NOMO-1 (cell line): ENCODE measurements at regions not wholly inside any gene's neighbourhood (a gene's known extent, or its start where the extent isn't known, plus 50 kb on each side); places are given as distances from the start of the nearest gene placed in this dataset.

Source experiments
- DNase-seq, 2 experiments: peaks; one replicate each; lab custom pipeline; 2025; ENCODE audit not compliant: unreplicated experiment in 2 of 2; lab: John Stamatoyannopoulos, UW

DNA sequence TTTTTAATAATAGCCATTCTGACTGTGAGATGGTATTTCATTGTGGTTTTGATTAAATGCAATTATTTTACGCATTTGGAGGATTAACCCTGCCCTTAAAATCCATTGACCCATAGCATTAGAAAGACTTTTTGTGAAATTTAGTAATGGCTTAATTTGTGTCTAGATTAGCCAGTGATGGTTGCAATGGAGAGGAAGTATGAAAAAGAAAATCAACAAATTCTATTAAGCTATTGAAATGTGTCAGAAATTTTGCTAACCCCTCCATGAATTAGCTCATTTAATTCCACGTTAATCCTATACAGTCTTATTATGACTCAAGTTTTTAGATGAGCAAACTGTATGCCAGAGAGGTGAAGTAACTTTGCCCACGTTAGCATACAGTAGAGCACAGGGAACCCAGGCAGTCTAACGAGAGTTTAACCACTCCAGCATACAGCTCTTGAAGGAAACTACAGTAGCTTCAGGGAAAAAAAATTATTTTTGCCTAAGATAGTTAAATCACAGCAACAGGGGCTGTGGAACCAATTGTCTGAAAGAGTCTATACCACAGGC is 158.2 kb upstream of the PPP2R2B start:
- no peak for DNase-seq

GRCh38 chr5:147037515-147038205 is 159.1 kb upstream of the PPP2R2B start:
- DNase-seq: no peak

GRCh38 chr5:147040856-147041255 is 162.3 kb upstream of the PPP2R2B start:
- no peak for DNase-seq

DNA sequence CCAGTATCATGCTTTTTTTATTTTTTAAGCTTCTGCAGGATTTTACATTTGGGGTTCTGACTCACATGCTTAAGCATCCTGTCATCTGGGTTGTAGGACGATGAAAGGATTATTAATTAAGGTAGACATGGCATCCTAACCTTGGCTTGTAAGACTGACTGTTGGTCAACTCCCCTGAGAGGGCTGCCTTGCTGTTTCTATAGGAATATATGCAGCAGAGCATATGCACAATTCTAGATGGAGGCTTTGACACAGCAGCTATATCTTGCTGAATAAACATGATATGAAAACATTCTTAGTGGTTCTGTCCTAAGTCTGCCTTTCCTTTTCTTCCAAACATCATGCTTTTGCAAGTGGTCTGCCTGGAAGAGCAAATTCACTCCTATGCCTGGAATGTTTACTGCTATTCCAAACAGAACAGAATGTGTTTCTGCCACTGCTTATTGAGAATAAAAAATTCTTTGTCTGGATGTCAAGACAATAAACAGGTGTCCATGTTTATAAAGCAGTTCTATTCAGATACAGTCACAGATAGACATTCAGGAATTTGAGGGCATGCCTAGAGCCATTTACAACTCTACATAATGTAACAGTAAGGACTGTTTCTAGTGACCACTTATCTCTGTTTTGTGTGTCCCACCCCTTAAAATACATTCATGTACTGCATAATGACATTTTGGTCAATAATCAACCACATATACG is 166.2 kb upstream of the PPP2R2B start:
- no peak for DNase-seq

DNA sequence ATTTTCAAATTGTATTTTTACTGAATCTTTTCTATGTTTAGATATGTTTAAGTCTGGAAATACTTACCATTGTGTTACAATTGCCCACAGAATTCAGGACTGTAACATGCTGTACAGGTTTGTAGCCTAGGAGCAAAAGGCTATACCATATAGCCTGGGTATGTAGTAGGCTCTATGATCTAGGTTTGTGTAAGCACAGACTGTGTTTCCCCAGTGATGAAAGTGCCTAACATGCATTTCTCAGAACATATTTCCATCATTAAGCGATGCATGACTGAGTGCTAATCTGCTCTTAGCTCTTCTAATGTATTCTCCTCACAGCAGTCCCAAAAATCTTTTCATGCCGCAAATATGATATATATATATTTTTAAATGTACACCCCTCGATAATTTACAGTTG is 166.7 kb upstream of the PPP2R2B start:
- no peak for DNase-seq

DNA sequence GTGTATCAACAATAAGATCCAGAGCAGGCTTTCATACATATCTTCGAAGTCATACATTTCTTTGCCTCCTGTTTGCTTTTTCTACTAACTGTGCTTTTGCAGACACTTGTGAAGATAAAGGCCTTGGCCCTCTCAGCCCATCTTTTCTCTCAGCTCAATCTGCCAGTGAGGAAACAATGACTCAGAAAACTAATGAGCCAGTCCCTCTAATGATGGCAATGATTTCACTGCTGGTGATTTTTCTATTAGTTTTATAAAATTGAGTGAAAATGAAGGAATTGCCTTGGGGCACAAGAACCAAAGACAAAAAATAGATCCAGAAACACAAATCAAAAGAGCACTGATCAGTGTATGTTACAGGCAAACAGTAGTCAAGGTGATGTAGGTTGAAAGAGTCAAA is 167.7 kb upstream of the PPP2R2B start:
- DNase-seq: no peak

- no peak for DNase-seq
Measured at GRCh38 chr5:147046894-147047293, 168.3 kb upstream of the PPP2R2B start.

- no peak for DNase-seq
Measured at GRCh38 chr5:147049764-147050163, 171.2 kb upstream of the PPP2R2B start.

DNA sequence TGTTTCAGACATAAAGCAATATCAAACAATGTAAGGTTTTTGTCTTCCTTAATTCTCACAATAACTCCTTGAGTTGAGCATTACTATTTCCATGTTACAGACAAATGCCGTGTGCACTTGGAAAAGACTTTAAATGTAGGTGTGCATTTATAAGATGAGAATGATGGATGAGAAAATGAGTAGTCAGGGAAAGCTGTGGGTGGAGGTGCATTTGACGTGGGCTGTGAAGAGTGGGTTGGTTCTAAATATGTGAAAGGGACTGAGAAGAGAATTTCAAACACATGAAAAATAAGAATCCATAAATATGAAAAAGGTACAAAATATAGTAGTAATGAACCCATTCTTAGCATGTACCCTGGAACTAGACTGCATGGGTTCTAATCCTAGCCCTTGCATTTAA is 171.6 kb upstream of the PPP2R2B start:
- no peak for DNase-seq

DNA sequence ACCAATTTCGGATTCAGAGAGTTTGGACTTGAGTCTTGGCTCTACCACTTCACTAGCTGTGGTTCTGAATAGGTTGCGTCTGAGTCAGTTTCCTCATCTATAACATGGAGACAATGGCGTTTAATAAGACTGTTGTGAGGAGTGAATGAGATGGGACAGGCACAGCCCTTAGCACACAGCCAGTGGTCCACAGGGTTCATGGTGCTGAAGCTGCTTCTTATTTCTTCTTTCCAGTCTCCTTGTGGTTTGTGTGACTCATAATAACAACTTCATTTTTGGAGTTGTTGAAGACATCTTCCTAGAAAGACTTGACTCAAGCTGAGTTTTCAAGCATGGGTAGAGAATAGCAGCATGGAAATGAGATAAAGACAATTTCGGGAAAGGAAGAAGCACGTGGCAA is 172.6 kb upstream of the PPP2R2B start:
- no peak for DNase-seq

DNA sequence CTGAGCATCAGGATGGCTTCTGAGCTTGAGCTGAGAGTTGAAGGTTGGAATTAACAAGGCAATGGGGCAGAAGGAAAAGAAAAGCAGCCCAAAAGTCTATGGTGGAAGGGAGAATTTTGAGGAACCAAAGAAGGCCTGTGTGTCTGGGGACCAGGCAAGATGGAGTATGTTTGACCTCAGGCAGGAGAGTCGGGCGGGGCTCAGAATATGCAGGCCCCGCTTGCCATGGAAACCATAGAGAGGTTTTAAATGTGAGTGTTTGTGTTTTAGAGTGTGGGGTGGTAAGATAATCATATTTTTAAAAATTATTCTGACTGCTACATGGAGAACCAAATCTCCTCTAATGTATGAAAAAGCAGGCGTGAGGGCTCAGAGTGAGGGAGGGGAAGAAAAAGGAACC is 174.0 kb upstream of the PPP2R2B start:
- no peak for DNase-seq

GRCh38 chr5:147055089-147055826 is 176.7 kb upstream of the PPP2R2B start:
- no peak for DNase-seq

DNA sequence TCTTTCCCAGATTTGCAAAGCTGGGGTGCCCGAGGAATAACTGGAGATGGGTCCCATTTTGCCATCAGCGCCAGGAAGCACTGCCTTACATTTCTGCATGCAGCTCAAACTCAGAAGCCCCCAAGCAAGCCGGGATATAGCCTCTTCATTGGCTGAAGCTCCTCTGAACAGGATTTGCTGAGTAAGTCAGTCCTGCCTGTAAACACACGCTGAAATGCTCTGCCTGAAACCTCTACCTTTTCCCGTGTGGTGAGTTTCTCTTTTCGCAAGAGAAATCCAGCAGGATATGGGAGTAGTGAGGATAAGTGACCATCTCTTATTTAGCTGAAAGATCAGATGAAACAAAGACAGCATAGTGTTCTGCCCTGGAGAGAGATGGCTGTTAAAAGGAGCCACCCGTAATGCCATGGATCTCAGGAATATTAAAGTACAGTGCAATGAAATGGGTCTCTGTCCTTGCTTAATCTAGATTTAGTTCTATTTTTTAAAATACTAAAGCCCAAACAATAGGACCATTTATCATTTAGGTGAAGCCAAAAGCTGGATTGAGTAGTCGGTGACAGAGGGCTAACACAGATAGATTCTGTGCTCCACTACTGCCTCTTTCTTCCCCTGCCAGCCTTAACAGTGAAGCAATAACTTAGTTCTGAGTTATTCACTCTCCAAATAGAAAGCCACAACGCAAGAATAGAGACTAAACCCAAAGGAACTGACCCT is 177.5 kb upstream of the PPP2R2B start:
- no peak for DNase-seq

DNA sequence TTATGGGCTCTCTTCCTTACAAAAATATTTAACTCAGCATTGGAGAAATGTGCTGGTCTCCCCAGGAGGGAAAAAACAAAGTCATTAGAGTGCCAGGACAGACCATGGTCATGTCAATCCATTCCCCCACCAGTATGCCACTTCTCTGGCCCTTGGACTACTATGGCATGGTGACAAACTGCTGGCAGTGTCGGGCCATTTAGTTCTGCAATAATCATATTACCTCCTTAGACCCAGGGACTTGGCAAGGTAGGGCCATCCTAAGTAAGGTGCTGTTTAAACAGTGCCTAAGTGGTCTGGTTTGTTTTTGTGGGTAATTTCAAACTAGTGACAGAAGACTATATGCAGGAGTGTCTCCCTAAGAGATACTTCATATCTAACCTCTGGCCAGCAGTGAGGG is 177.8 kb upstream of the STK32A start:
- DNase-seq: no peak

GRCh38 chr5:147061431-147061830 is 173.4 kb upstream of the STK32A start:
- DNase-seq: no peak

GRCh38 chr5:147062427-147062826 is 172.4 kb upstream of the STK32A start:
- no peak for DNase-seq

DNA sequence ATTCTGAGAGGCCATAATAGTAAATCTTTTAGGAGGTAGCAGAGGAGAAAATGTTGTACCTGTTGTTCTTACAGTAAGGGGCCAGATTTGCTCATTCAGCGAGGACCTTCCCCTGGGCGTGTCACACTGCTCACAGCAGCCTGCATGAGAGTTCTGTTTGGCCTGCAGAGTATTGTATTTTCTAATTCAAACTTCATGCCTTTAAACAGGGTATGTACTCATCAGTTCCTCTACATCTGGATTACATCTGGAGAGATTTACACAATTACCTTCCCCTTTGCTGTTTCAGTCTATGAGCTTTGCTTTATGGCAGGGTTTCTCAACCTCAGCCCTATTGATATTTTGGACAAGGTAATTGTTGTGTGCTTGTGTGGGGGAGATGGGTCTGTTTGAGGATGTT is 170.9 kb upstream of the STK32A start:
- no peak for DNase-seq

DNA sequence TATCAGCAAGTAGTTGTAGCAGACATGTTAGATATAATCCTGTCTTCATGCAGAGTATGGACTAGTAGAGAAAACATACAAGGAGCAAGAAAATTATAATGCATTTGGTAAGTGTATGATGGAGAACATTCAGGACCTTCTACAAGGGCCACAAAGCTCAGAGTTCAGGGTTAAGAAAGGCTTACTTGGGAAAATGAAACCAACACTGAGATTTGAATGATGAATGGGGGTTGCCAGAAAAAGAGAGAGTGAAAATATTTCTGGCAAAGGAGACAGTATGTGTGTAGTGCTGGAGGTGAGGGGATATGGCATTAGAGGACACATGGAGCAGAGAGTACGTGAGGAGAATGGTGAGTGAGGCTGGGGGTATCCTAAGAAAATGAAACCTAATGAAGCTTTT is 169.8 kb upstream of the STK32A start:
- no peak for DNase-seq

- DNase-seq: no peak
Measured at GRCh38 chr5:147068998-147069397, 165.8 kb upstream of the STK32A start.

DNA sequence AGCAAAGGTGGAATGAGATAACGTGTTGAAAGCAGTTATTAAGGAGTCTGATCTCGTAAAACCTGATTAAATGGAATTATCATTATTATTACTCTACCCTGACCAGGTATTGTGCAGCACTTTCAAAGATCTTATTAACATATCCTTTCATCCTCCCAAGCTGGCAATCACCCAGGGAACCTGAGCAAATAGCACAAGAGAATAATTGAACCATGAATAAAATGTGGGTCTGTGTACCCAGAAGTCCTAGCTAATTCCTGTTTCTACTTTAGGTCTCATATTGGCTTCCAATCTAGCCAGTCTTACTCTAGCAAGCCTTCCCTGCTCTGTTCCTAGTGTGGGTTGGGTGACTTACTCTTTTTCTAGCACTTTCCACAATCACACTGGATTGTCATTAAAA is 162.2 kb upstream of the STK32A start:
- DNase-seq: no peak

DNA sequence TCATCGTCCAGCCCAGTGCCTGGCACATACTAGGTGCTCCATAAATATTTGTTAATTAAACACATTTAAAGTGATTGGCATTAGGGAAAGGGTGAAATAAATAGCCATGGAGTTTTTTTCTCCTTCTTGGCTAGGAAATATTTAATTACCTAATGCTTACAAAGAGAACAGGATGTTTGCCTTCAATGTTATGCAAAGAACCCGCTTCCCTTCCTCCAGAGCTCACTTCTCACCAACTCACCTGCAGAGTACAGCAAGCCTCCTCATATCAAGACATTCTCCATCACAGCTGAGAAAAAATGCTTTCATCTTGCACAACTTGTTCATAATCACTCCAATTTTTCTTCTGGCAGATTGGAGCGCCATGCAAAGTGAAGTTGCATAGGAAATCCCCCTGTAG is 161.7 kb upstream of the STK32A start:
- DNase-seq: no peak
